ENCODE measurements at regions not wholly inside any gene's neighbourhood (a gene's known extent, or its start where the extent isn't known, plus 50 kb on each side); places are given as distances from the start of the nearest gene placed in this dataset.
"Not testable (repeated sequence)": the region's sequence is repeated elsewhere in the genome, so short reads cannot be mapped to it uniquely, and the experiment has no call there.

GRCh38 chr14:105989566-105990302 lies 463.4 kb downstream of the TMEM121 start:
- DNase-seq: peak; percentile 31

DNA sequence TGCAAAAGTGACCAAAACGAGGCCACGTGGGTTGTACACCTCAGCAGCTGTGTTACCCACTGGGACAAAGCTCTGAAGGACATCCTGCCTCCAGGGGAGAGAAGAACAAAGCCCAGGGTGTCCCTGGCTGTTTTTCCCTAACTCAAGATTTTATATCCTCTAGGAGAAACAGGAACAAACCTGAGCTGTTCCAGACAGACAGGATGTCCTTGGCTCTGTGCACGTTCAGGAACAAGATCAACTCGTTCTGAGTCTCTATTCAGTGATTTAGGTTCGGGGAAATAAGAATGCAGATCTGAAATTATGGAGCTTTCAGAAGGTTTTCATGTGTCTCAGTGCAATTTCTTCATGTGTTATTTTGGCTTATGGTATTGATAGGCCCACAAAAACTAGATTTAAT lies 465.3 kb downstream of the TMEM121 start:
- not testable (repeated sequence) for DNase-seq

DNA sequence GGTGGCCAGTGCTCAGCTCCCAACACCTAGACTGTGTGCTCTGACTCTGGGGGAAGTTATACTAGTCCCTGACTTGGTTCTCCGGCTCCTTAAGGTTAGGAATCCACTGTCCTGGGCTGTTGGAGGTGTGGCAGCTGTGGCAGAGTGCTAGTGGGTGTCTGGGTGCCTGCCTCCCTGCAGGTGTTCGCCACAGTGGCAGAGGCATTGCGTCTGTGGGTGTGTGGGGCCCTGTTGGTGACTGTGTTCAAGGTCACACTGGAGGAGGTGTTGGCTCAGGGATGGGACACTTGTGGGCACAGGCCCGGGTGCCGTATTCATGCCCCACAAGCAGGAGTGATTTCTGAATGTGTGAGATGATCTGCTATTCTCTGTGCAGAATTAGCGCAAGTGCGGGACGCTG lies 467.4 kb downstream of the TMEM121 start:
- DNase-seq: no peak

DNA sequence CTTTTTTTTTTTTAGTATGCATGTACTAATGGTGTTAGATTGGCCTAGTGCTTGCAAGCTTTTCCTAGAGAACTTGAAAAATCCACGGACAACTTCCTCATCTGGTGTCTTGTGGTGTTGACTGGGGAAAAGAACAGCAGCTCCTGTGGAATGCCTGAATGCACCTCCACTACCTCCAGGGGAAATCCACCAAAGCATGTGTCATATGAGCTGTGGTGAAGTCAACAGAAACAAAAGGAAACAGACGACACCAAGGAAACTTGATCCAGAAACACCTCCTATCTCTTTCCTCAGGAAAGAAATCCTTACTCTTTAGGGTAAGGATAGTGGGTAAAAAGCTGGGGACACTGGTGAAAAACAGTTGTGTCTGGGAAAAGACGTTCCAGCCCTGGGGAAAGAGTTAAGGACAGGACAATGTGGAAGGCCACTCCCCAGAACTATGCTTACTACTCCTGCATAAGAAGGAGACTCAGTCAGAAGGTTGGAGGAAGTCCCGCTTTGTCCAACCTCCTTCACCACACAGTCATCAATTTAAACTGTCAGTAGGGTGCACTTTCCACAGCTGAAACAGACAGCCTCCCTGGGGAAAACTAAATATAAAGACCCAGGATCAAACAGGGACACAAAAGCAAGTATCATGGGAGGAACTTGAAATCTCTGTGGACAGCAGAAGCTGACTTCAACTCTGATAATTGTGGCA lies 468.8 kb downstream of the TMEM121 start:
- DNase-seq: peak; percentile 1

- not testable (repeated sequence) for DNase-seq
These were observed 472.2 kb downstream of the TMEM121 start for GRCh38 chr14:105998597-105998996.

DNA sequence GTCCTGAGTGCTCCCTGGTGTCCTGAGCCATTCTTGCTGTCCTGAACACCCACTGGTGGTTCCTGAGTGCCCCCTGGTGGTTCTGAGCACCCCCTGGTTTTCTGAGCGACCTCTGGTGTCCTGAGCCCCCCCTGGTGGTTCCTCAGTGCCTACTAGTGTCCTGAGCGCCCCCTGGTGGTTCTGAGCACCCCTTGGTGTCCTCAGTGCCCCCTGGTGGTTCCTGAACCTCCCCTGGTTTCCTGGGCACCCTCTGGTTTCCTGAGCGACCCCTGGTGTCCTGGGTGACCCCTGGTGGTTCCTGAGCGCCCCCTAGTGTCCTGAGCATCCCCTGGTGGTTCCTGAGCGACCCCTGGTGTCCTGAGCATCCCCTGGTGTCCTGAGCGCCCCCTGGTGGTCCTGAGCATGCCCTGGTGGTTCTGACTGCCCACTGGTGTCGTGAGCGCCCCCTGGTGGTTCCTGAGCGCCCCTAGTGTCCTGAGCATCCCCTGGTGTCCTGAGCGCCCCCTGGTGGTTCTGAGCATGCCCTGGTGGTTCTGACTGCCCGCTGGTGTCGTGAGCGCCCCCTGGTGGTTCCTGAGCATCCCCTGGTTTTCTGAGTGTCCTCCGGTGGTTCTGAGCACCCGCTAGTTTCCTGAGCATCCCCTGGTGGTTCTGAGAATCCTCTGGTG lies 473.1 kb downstream of the TMEM121 start:
- DNase-seq: no peak

- DNase-seq: not testable (repeated sequence)
These were observed 473.7 kb downstream of the TMEM121 start for GRCh38 chr14:106000029-106000511.

GRCh38 chr14:106001277-106001676 lies 474.9 kb downstream of the TMEM121 start:
- DNase-seq: not testable (repeated sequence)

- no peak for DNase-seq
These were observed 477.0 kb downstream of the TMEM121 start for GRCh38 chr14:106003351-106003750.

DNA sequence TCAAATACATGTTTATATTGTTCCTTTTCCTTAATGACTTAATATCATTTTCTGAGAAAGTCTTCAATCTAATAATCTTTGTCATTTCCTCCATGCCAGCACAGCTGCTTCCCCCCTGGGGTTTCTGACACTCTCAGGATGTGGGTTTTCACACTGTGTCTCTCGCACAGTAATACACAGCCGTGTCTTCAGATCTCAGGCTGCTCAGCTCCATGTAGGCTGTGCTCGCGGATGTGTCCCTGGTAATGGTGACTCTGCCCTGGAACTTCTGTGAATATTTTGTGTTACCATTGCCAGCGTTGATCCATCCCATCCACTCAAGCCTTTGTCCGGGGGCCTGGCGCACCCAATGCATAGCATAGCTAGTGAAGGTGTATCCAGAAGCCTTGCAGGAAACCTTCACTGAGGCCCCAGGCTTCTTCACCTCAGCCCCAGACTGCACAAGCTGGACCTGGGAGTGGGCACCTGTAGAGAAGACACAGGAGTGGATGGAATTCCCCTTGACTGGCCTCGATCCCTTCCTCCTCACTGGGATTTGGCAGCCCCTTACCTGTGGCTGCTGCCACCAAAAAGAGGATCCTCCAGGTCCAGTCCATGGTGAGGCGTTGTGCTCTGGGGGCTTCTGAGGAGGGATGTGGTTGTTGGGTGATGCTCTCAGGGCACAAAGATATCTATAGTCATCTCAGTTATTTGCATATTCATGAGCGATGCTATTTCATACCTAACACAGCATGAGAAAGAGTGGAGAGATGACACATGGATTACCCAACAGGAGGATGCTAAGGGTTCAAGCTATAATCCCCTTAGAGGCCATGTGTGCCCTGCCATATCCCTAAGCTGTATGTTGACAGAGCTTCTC lies 478.8 kb downstream of the TMEM121 start:
- DNase-seq: not testable (repeated sequence)

- DNase-seq: not testable (repeated sequence)
These were observed 479.7 kb downstream of the TMEM121 start for GRCh38 chr14:106006043-106006442.

DNA sequence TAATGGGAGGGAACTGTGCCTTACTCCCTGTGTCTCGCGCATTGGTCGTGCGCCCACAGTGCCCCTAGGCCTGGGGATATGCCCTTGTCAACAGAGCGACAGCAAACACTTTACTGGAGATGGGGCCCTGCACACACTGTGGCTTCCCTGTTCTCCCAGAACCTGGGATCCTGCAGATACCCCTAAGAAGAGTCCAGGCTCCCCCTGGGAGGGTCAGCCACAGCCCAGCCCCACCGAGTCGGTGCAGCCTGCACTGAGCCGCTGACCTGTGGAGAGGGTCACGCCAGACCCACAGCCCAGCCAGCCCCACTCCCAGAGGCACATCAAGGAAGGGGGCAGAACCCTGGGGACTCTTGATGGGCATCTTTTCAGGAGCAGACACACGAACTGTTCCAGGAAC lies 480.3 kb downstream of the TMEM121 start:
- DNase-seq: not testable (repeated sequence)

- no peak for DNase-seq
These were observed 484.4 kb downstream of the TMEM121 start for GRCh38 chr14:106010783-106011182.

DNA sequence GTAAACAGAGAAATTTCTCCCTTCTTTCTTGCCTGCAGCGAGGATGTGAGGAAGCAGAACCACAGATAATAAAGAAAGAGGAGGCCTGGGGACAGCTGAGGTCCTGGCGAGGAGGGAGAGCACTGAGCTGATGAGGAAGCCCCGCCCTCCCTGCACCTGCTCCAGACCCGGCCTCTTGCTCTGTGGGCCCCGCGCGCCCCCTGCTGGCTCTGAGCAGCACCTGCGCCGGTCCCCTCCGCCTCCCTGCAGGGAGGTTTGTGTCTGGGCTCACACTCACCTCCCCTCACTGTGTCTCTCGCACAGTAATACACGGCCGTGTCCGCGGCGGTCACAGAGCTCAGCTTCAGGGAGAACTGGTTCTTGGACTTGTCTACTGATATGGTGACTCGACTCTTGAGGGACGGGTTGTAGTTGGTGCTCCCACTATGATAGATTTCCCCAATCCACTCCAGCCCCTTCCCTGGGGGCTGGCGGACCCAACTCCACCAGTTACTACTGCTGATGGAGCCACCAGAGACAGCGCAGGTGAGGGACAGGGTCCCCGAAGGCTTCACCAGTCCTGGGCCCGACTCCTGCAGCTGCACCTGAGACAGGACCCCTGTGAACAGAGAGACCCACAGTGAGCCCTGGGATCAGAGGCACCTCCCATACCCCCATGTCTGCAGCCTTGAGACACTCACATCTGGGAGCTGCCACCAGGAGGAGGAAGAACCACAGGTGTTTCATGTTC lies 485.4 kb downstream of the TMEM121 start:
- DNase-seq: peak; percentile 14

DNA sequence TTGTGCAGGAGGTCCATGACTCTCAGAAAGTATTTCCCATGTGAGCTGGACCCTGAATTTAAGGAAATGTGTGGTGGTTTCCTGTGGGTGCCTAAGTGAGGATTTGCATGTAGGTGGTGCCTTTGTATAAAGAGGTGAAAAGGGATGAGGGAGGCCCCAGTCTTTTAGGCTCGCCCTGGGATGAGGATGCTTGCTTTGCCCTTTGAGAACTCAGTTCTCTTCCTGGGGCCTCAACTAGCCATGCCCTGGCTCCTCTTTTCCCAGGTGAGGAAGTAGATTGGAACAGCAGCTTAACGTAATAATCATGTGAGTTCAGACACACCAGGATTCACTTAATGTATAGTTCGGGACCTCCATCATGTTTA lies 486.0 kb downstream of the TMEM121 start:
- not testable (repeated sequence) for DNase-seq

- no peak for DNase-seq
These were observed 487.5 kb downstream of the TMEM121 start for GRCh38 chr14:106013879-106014376.

DNA sequence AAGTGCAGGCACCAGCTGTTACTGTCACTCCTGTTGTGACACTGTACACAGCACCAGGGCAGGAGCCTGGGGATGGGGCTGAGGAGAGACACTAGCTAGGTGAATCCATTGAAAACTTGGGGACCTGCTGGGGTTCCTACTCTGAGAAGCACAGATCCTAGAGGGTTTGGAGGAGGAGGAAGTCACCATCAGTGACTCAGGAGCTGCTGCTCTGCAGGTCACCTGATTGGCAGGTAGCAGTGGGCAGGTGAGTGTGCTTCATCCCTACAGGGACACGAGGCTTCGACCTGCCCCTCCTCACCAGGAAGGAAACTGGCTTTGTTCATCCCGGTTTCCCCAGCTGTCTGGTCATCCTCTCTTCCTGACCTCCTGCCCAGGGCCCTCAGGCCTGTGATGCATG lies 491.6 kb downstream of the TMEM121 start:
- not testable (repeated sequence) for DNase-seq

DNA sequence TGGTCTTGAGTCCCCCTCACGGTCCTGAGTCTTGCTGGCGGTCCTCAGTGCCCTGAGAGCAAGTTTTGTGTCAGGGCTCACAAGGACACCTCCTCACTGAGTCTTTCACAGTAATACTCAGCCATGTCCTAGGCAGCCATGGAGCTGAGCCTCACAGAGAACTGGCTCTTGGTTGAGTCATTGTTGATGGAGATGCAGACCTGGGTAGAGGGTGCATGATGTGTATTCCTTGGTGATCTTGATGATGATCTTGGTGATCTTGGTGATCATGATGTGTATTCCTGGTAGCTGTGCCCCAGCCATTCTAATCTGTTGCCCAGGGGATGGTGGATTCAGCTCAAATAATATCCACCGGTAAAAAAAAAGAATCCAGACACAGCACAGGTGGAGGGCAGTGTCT lies 495.4 kb downstream of the TMEM121 start:
- DNase-seq: no peak

- not testable (repeated sequence) for DNase-seq
These were observed 496.3 kb downstream of the TMEM121 start for GRCh38 chr14:106022648-106023047.

- no peak for DNase-seq
These were observed 497.0 kb downstream of the TMEM121 start for GRCh38 chr14:106023411-106023810.

DNA sequence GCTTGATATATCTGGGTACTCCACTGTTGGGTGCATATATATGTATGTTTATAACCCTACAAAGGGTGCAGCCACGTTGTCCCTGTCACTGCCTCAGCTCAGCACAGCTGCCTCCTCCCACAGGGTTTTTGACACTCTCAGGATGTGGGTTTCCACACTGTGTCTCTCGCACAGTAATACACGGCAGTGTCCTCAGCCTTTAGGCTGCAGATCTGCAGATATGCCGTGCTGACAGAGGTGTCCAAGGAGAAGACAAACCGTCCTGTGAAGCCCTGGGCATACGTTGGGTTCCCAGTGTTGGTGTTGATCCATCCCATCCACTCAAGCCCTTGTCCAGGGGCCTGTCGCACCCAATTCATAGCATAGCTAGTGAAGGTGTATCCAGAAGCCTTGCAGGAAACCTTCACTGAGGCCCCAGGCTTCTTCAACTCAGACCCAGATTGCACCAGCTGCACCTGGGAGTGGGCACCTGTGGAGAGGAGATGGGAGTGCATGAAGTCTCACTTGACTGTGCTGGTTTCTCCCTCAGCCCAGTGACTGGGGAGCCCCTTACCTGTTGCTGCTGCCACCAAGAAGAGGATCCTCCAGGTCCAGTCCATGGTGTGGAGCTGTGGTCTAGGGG lies 498.7 kb downstream of the TMEM121 start:
- no peak for DNase-seq
